ENCODE measurements at regions not wholly inside any gene's neighbourhood (a gene's known extent, or its start where the extent isn't known, plus 50 kb on each side); places are given as distances from the start of the nearest gene placed in this dataset.

DNA sequence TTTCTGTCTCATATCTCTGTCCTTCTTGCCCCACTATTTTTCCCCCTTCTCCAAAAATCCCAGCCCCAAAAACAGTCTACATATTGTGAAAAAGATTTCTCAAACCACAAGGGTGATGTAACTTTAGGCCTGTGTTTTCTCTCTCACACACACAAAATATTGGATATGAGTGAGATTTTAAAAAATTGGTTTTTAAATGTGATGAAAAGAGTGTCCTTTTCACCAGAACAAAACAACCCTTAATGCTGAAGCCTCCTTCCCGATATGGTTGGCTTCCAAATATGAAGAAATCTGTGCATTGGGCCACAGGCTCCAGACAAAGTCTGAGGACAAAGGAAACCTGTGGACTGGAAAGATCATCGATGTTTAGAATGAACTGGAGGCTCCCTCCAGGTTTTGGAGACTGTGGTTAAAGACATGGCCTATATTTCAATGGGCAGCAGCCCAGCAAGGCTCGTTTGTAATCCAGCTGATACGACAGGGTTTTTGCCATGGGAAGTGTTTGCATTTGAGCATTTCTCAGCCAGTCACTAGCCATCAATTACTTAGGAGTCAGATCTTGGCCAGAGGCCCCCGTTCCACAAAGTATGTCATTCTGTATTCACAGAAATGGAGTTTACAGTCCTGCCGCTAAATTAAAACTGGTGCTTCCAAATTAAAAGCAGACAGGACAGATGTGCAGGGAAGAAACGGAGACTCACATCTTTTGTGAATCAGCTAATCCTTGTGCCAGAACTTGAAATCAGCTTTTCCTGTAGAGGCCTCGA lies 546.3 kb downstream of the EBF1 start:
- no peak for DNase-seq

DNA sequence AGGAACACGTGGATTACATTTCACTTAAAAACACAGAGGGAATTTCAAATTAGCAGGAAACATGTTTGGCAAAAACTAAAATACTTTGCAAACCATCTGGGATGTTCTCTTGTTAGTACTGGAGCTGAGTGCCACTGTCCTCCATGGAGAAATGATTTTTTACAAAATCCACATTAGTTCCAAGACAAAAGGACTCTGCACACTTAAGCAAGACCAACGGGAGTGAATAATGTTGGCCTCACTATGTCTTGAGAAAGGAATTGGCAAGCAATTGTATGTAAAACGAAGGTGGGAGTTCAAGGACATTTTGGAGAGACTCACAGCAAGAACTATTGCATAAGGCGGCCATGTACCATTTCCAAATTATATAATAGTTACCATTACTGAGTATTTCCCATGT lies 547.5 kb downstream of the EBF1 start:
- no peak for DNase-seq

DNA sequence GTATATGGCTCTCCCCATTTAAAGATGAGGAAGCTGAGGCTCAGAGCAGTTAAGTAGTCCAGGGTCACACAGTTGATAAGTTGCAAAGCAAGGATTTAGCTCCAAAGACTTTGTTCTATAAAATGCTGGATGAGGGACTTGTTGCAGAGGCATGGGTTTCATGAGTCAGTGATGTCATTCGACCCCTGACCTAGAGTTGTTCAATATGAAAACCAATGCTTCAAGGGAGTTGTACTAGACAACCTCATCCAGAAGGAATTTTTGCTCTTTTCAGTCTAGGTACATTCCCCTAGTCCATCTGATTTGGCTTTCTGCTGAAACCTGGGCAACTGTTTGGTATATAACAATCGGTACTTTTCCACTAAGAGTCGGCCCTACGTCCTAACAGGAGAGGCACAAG lies 550.4 kb downstream of the EBF1 start:
- DNase-seq, result no peak

DNA sequence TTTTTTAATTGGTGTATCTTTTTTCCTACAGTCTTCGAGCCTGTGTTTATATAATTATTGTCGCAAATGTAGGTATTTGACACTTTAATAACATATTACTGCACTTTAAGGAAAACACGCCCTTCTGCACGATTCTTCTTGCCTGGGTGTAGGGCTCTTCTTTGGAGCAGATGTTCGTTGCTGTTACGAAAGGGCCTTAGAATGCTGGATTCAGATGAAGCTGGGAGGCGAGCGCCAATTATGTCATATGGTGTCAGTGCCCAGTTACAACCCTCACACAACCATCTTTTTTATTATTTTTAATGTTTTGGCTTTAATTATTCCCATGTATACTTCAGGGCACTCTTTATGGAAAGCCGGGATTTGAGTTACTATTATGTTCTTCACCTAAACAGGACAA lies 553.0 kb downstream of the EBF1 start:
- DNase-seq, result no peak

DNA sequence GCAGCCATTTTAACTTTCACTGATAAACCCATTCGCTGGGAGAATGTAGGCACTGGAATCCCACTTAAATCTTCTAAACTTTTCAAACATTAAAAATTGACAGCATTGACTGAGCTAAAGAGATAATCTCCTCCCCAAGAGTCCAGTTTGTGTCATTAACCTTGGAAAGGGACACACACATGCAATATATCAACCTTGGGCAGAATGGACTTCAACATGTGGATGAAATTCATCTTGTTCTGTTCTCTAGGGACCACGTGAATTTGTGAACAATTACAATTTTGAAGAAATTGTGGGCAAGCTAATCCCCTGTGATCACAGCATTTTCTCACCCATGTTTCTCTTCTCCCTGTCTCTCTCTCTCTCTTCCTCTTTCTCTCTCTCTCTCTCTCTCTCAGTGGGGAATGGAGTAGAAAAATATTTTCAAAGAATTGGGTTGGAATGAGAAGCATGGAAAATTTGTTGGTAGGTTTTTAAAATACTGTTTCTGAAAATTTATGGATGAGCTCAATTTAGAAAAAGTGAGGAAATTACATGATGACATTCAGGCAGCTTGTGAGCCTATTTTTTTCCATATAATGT lies 553.7 kb downstream of the EBF1 start:
- no peak for DNase-seq

DNA sequence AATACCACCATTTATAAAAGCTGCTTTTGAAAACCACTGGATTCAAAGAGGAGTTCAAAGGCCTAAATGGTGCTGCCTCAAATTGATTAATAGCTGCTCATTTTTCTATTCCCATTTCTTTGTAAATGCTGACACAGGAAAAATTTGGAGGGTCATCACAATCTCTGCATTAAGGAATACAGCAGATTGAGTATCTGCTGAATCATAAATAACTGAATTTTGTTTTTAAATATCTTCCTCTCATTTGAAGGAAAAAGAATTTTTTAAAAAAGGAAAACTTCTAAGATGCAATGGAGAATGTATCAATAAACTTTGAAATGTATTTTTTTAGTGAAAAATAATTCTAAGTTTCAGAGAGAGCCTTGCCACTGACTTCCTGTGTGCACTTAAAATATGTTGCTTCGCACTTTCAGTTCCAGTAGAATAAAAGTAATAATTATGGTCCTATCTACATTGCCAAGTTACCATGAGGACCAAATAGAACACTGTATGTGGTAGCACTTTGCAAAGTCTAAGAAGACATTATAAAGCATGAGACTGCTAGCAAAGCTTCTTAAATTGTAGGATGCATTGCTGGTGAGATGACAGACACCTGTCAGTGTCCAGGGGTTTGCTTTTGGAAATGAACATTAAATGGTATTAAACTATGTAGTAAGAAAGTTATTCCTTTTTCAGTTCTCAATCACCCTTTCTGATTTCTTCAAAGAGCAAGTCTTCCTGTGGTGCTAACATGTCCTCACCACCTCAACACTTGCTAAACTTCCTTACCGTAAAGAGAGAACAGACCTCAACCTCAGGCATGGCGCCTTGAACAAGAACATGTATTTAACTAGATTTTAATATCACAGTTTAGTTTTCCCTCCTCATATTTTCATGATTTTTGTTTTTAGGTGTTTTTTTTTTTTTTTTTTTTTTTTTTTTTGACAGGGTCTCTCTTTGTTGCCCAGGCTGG lies 555.1 kb downstream of the EBF1 start:
- DNase-seq, result no peak

DNA sequence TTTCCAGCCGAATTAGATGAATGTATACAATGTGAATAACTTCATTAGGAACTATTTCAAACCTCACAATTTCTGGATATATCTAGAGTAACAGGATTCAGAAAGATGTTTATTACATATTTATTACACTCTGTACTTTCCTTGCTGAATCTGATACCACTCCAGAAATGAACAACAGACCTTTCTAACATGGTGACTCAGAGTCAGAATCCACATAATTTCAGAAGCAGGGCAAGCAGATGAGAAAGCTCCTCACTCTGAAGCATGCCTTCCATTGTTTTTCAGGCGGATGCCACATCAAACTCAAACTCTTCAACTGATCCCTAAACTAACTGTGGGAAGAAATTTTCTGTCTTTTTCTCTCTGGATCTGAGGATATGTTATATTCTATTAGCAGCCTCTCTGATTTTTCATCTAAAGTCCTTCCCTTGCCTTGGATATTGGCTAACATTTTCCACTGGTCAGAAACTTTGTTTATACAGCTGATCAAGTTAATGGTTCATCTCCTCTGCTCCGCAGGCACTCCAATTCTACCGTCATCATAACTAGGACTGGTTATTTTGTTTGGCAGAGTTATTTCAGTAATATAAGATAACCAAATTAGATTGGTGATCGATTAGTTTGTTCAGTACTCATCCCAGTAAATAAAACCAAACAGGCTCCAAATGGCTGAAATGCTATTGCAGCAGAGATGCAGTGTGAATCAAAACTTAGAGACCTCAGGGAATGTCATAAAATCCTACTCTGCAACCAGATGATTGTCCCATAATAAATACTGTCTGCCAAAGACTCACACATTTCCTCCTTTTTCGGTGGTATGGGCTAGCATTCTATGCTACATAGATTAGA lies 556.0 kb downstream of the EBF1 start:
- no peak for DNase-seq

DNA sequence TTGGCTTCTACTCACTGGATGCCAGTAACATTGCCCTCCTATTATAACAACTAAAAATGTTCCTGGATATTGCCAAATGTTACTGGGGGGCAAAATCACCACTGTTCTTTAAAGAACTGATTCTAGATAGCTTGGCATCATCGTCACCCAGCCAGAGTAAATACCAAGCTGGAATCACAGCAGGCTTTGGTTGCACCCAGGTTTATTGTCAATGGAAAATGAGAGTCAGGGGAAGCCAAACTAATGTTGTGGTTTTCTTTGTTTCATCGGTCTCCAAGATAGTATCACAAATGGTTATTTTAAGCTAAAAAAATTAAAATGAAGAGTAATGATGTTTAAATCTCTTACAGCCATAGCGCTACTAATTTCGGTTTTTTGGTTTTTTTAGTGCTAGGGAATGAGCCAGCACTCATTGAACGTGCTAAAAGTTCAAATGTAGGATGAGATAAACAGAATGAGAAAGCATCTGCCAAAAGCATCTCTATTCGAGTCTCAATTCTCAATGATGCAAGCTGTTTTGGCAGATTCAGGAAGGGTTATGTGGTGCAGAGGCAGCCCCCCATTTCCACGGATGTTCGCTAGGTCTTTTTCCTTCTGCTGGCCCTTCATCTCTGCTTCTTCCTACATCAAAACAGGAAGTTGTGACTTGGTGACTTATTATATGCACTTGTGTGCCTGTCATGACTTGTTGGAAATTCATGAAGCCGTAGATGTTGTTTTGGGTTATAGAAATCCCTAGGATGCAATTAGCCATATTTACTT lies 558.0 kb downstream of the EBF1 start:
- DNase-seq, result no peak

DNA sequence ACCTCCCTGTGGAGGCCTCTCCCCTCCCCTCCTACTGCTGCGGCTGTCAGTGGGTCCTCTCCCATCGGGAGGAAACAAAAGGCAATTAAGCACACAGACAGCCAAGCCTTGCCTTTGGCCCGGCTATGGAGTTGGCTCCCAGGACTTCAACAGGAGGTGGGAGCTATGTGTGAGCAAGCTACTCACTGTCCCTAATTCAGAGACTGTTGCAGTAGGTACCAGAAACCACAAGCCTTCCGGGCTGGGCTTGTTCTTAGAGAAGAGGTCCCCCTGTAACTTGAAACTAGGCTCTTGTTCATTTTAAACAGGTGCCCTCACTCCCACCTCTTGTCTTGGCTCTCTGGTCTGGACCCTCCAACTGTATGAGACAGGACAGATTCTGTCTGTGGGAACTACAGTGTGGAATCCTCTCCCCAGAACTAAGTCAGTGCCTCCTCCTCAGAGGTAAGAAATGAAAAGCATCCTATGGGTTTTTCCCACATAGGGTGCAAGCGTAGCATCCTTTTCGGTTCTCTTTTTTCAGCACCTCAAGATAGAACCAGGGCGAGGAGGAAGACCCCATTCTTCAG lies 561.1 kb downstream of the EBF1 start:
- DNase-seq, result no peak

DNA sequence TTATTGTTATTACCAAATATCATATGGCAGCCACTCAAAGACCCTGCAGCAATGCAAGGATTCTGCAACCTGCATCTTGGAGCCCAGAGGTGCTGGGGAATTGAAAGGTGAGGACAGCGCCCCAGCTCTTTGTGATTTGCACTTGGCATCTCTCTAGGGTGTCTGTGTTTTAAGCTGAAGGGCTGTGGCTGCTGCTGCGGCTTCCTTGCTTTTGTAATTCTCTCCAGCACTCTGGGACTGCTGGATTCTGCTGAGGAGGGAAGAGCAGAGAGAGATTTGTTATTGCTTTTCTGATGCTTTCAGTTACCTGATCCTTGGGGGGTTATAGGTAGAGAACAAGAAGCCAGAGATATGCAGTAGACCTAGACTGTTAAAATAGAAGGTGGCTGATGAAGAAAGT lies 562.4 kb downstream of the EBF1 start:
- no peak for DNase-seq

DNA sequence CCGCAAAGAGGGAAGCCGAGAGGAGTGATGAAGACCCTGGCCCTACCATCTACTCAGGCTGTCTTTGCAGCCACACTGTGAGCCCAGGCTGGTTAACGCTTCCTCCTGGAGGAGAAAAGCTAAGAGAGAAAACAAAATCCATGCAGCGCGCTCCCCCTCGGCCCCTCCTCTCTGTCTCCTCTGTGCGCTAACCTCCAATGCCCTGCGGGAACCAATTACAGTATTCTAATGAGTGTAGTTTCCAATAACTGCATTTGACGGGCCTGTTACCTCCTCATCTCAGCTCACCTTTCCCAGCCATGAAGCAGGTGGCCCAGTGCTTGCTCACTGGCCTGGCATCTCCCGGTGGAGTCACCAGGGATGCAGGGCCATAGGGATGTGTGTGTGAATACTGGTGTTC lies 565.5 kb downstream of the EBF1 start:
- no peak for DNase-seq

DNA sequence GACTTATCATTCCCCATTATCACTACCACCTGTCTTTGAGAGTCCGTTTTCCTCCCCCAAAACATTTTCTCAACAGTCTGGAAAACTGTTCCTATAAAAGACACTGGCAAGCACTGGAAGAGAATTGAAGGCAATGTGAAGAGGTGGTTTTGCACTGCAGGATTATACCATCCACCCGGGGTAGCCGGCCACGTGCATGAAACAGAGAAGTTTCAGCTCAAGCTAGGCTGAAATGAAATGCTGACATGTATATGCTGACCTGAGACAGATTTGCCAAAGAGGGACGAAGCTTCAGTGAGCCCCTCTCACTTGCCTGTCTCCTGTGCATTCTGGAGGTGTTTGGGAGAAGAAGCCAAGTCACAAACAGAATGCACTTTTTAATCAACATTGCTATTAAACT lies 567.0 kb downstream of the EBF1 start:
- no peak for DNase-seq

DNA sequence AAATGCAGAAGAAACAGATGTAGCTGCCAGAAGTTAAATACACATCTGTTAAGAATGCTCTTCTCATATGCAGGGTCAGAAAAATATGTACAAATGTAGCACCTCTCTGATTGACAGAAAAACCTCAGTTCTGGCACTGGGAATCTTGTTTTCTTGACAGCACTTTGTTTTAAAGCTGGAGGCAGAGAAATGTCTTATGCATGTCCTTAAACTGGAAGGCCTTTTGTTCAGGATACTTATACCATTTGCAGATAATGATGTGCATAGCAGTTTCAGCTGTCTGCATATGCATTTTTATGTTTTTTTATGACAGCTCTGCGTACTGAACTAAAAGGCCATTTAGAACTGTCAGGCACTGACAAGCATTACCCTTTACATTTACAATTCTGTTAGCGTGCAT lies 567.9 kb downstream of the EBF1 start:
- no peak for DNase-seq

DNA sequence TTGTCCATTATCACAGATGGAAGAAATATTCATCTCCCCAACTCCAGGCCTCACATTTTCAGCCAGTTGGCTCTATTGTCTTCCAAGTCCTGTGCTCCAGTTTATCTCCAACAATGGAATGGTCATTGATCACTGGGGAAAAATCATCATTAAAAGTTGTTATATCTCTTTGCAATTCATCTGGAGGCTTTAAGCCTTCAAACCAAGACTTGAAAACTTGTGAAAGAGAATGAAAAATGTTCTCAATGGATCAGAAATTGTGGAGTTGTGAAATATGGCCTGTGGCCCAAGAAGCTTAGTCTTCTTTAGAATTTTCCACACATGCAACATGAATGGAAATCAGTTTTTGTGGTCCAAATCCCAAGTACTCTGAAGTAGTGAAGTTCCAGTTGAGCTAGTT lies 569.6 kb downstream of the EBF1 start:
- no peak for DNase-seq

DNA sequence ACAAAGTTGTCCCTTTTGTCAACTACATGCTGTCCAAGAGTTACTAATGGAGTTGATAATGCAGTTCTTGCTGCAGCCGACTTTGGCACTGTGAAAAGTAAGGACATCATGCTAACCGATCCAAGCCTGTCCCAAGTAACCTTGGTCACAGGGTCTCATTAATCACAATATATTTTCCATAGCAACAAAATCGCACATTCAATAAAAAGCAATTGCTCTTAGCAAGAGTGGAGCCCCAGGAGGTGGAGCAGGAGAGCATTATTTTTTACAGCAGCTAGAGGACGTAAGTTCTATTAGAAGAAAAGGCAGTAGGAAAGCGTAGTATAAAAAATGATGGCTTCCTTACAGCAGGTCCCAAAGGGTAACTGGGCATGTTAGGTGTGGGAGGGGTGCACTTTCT lies 570.3 kb downstream of the EBF1 start:
- no peak for DNase-seq

DNA sequence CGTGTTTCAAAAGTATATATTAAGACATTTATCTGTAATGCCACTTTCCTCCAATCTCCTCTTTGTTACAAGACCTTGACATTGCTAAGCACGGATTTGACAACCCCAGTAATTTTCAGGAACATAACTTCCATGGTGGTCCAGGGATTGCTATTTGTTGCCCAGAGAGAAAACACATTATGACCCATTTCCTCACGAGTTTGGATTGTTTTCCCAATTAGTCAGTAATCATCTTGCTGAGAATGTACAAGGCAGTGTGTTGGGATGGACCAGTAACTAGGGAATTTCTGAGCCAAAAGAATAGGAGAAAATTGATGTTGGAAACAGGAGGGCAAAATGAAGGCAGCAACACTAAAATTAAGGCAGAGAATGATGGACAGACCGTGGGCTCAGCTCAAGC lies 574.1 kb downstream of the EBF1 start:
- DNase-seq, result no peak

DNA sequence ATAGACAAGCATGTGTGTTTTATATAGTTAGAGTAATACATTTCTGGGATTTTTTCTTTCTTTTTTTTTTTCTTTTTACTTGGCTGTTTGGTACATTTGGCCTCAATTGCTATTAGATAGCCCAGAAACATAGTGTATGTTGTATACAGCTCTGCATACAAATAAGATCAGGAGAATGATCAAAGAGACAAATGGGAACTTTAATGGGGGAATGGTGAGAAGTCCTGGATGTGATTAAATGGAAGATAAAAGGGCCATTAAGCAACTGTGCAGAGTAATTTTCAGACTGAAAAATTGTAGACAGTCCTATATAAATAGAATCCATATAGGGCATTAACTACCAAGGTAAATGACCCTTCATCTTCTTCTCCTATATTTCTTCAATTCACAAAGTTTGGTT lies 575.6 kb downstream of the EBF1 start:
- no peak for DNase-seq

DNA sequence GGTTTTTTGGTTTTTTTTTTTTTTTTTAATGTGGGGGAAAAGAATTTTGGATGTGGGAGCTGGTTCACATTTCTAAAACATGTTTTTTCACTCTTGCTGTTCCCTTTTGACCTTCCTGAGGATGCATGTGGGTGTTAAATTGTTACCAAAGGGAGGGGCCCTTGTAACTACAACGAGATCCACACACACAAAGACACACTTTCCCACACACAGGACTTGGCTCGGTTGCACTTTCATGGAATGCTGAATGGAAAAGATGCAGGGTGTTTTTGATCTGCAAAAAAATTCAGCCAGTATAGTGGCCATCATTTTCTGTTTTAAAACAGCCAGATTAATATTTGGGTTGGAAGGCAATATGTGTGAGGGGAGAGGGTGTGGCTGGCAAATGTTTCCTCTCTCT lies 576.9 kb downstream of the EBF1 start:
- DNase-seq, result no peak

DNA sequence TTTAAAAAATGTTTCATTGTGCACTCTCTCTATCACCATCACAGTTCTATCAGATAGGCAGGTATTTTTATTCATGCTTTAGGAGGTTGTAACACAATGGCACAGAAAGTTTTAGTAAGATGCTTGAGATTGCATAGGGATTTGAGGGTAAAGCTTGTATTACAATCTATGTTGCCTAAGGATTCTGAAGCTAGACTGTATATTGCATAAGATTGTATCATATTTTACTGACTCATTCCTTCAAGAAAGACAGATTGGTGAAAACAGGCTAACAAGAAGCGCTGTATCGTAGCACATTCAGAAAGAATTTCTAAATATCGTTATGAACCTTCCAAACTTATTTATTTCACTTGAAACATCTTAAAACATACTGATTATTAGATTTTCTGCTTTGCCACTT lies 577.7 kb downstream of the EBF1 start:
- no peak for DNase-seq

DNA sequence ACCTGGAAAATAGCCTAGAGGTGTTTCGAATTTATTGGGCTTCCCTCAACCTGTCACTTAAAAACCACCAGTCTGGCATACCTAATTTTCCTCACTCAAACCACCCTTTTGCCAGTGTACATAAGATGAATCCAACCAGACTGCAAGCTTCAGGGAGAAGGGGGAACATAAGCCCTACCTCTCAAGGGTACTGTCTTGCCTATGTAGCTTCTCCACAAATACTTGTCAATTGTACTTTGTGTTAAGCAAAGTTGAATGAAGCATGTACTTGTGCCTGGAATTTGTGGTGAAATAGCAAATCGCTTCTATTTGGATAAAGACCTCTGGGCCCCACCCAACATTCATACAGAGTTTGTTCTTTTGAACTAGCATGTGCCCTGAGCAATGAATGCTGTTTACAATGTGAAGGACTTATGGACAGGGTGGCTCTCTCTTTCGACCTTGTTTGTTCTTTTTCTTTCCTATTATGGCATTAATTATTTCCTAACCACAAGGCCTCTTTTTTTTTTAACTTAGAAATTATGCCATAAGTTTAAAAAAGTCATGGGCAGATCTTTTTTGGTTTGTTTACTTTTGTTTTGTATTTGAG lies 580.2 kb downstream of the EBF1 start:
- no peak for DNase-seq

DNA sequence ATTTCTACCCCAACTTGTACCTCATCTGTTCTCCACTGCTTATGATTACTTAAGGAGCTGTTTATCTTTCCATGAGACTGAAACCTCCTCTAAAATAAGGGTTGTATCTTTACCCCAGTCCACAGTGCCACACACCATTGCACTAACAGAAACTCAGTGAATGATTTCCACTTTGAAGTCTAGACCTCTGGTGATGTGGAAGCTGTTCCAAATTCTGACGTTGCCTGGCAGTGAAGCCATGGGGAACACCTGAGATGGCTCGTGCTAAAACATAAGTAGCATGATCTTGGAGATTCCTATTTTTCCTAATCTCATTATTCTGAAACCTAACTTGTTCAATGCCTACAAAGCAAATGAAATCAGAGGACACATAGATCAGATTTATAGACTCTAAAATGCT lies 583.2 kb downstream of the EBF1 start:
- no peak for DNase-seq

DNA sequence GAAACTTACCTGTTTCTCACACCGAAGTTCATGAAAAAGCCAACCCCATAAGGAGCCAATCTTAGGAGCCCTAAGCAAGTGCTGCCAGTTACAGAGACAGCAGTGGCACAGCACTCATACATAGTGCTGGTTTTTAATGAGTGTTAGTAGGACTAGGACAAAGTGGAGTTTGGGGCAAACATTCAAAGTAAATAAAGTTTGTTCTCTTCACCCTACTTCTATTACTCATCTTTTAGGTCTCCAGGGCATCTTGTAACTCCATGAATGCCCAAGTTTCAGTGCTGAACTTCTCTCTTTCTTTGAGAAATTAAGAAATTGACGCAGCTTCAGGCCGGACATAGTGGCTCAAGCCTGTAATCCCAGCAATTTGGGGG lies 584.7 kb downstream of the EBF1 start:
- no peak for DNase-seq
